ENCODE measurements at regions not wholly inside any gene's neighbourhood (a gene's known extent, or its start where the extent isn't known, plus 50 kb on each side); places are given as distances from the start of the nearest gene placed in this dataset.
"Not testable (repeated sequence)": the region's sequence is repeated elsewhere in the genome, so short reads cannot be mapped to it uniquely, and the experiment has no call there.

- DNase-seq (ENCODE audit: low read depth in 2 of 2) = not testable (repeated sequence)
Measured at GRCh38 chr10:90250784-90251183, 549.4 kb downstream of the KIF20B start.

- no peak for DNase-seq (ENCODE audit: low read depth in 2 of 2)
Measured at GRCh38 chr10:90269699-90270098, 568.3 kb downstream of the KIF20B start.

GRCh38 chr10:90274721-90275468 is 573.5 kb downstream of the KIF20B start:
- no peak for DNase-seq (ENCODE audit: low read depth in 2 of 2)

- DNase-seq (ENCODE audit: low read depth in 2 of 2) = no peak
Measured at GRCh38 chr10:90276894-90277475, 575.6 kb downstream of the KIF20B start.

- no peak for DNase-seq (ENCODE audit: low read depth in 2 of 2)
Measured at GRCh38 chr10:90286406-90286805, 571.4 kb downstream of the HTR7 start.

- DNase-seq (ENCODE audit: low read depth in 2 of 2) = no peak
Measured at GRCh38 chr10:90286941-90287340, 570.9 kb downstream of the HTR7 start.

- DNase-seq (ENCODE audit: low read depth in 2 of 2) = no peak
Measured at GRCh38 chr10:90288391-90288933, 569.4 kb downstream of the HTR7 start.

- DNase-seq (ENCODE audit: low read depth in 2 of 2) = no peak
Measured at GRCh38 chr10:90289037-90289436, 568.8 kb downstream of the HTR7 start.

GRCh38 chr10:90293616-90294015 is 564.2 kb downstream of the HTR7 start:
- no peak for DNase-seq (ENCODE audit: low read depth in 2 of 2)

GRCh38 chr10:90294821-90295540 is 562.9 kb downstream of the HTR7 start:
- not testable (repeated sequence) for DNase-seq (ENCODE audit: low read depth in 2 of 2)

- not testable (repeated sequence) for DNase-seq (ENCODE audit: low read depth in 2 of 2)
Measured at GRCh38 chr10:90302031-90302430, 555.8 kb downstream of the HTR7 start.

- no peak for DNase-seq (ENCODE audit: low read depth in 2 of 2)
Measured at GRCh38 chr10:90302758-90303481, 554.9 kb downstream of the HTR7 start.

GRCh38 chr10:90304533-90304932 is 553.3 kb downstream of the HTR7 start:
- DNase-seq (ENCODE audit: low read depth in 2 of 2) = no peak

- DNase-seq (ENCODE audit: low read depth in 2 of 2) = no peak
Measured at GRCh38 chr10:90306187-90306586, 551.7 kb downstream of the HTR7 start.

GRCh38 chr10:90308223-90308622 is 549.6 kb downstream of the HTR7 start:
- no peak for DNase-seq (ENCODE audit: low read depth in 2 of 2)

- no peak for DNase-seq (ENCODE audit: low read depth in 2 of 2)
Measured at GRCh38 chr10:90313576-90314325, 544.1 kb downstream of the HTR7 start.

- DNase-seq (ENCODE audit: low read depth in 2 of 2) = no peak
Measured at GRCh38 chr10:90314718-90315117, 543.1 kb downstream of the HTR7 start.

GRCh38 chr10:90317172-90317571 is 540.7 kb downstream of the HTR7 start:
- no peak for DNase-seq (ENCODE audit: low read depth in 2 of 2)

- DNase-seq (ENCODE audit: low read depth in 2 of 2) = no peak
Measured at GRCh38 chr10:90318659-90319058, 539.2 kb downstream of the HTR7 start.

- no peak for DNase-seq (ENCODE audit: low read depth in 2 of 2)
Measured at GRCh38 chr10:90319188-90319914, 538.5 kb downstream of the HTR7 start.

All from stimulated activated CD4-positive, alpha-beta T cell treated with anti-CD3 and anti-CD28 coated beads, Interleukin-4, amount 100 ng/mL, for 48 hours (primary cell).